ENCODE measurements at regions not wholly inside any gene's neighbourhood (a gene's known extent, or its start where the extent isn't known, plus 50 kb on each side); places are given as distances from the start of the nearest gene placed in this dataset.

DNA sequence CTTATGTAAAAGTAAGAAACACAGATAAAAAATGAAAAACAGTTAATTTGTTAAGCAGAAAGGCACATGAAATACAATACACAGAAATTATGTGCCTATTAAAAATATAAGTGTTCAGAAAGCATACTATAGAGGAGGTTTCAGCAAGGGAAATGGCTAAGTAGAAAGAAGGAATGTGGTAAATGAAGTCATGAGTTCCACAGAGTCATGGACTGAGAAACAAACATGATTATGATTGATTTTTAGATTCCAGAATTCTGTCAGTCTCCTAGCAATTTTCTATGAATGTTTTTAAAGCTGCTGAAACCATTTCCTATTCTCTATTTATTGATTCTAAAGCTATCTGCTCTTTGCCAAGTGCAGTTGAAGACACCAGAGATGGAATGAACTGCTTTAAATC is 1398.4 kb downstream of the ARAP2 start:
- no peak overlapping the region for H3K27ac Mint-ChIP-seq
- Histone ChIP-seq H3K4me1 (ENCODE audit: insufficient read depth, low read length) (no peaks in the 10 kb centered on the region), H3K36me3 (ENCODE audit: insufficient read depth, low read length) (no peaks in the 10 kb centered on the region), H3K4me3 (ENCODE audit: low read length) (no peak overlapping the region), H3K27me3 (ENCODE audit: control insufficient read depth in 1 of 2, insufficient read depth in 2 of 2, low read length in 2 of 2) (no peaks in the 10 kb centered on the region), H3K27ac (ENCODE audit: low read depth in 1 of 2, low read length in 2 of 2) (no peak overlapping the region), H3K9me3 (ENCODE audit: control insufficient read depth in 1 of 2, insufficient read depth in 1 of 2, low read length in 2 of 2) (no peaks in the 10 kb centered on the region)
- ChIA-PET POLR2A (no interaction called here), CTCF (no interaction called here)
- H3K27me3 Mint-ChIP-seq = no peaks in the 10 kb centered on the region
- DNase-seq = no peak
- TF ChIP-seq, protein P1, sequence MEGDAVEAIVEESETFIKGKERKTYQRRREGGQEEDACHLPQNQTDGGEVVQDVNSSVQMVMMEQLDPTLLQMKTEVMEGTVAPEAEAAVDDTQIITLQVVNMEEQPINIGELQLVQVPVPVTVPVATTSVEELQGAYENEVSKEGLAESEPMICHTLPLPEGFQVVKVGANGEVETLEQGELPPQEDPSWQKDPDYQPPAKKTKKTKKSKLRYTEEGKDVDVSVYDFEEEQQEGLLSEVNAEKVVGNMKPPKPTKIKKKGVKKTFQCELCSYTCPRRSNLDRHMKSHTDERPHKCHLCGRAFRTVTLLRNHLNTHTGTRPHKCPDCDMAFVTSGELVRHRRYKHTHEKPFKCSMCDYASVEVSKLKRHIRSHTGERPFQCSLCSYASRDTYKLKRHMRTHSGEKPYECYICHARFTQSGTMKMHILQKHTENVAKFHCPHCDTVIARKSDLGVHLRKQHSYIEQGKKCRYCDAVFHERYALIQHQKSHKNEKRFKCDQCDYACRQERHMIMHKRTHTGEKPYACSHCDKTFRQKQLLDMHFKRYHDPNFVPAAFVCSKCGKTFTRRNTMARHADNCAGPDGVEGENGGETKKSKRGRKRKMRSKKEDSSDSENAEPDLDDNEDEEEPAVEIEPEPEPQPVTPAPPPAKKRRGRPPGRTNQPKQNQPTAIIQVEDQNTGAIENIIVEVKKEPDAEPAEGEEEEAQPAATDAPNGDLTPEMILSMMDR (IDR thresholded peaks at IDR 0.05) = no peak
- no peak overlapping the region for H3K4me3 Mint-ChIP-seq
- intact Hi-C loops (cut with DNase I, micrococcal nuclease) = no loop called here
- H3K4me1 Mint-ChIP-seq (ENCODE audit: low read depth) = no peaks in the 10 kb centered on the region
- no peaks in the 10 kb centered on the region for H3K36me3 Mint-ChIP-seq (ENCODE audit: low read depth)
- peaks cover 6% of the 10 kb centered on the region for H3K9me3 Mint-ChIP-seq
- no peak for ATAC-seq (ENCODE audit: poor library complexity)

DNA sequence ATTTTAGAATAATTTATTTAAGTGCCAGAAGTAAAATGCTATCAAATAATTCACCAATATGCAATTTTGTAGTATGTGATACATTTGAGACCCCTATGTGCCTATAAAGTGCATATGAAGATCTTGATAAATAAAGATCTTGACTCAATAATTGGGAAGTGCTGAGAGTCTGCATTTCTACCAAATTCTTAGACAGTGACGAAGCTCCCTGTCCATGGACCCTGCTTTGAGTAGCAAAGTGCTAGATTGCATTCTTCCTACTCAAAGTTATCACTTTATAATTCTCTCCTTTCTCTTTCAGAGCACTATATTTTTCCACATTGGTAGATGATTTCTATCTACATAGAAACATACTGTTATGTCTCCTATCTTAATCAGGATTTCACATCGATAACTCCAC is 1393.9 kb downstream of the ARAP2 start:
- CTCF ChIA-PET = no interaction called here
- no peak overlapping the region for H3K27ac ChIP-seq (ENCODE audit: low read depth in 1 of 2, low read length in 2 of 2)
- Mint-ChIP-seq H3K36me3 (ENCODE audit: low read depth) (no peaks in the 10 kb centered on the region), H3K27me3 (no peaks in the 10 kb centered on the region), H3K4me3 (no peak overlapping the region), H3K27ac (no peak overlapping the region), H3K4me1 (ENCODE audit: low read depth) (no peaks in the 10 kb centered on the region), H3K9me3 (peaks cover 7% of the 10 kb centered on the region)
- POLR2A ChIA-PET = no interaction called here
- ATAC-seq (ENCODE audit: poor library complexity) (no peak), DNase-seq (no peak)
- peaks cover 0 to 5% of the 10 kb centered on the region in 2 experiments for H3K9me3 ChIP-seq (ENCODE audit: control insufficient read depth in 1 of 2, insufficient read depth in 1 of 2, low read length in 2 of 2)
- no peaks in the 10 kb centered on the region for H3K27me3 ChIP-seq (ENCODE audit: control insufficient read depth in 1 of 2, insufficient read depth in 2 of 2, low read length in 2 of 2)
- H3K36me3 ChIP-seq (ENCODE audit: insufficient read depth, low read length) = no peaks in the 10 kb centered on the region
- no peak overlapping the region for H3K4me3 ChIP-seq (ENCODE audit: low read length)
- no peaks in the 10 kb centered on the region for H3K4me1 ChIP-seq (ENCODE audit: insufficient read depth, low read length)
- intact Hi-C loops (cut with DNase I, micrococcal nuclease) = no loop called here
- TF ChIP-seq, protein P1 (IDR thresholded peaks at IDR 0.05) = no peak

DNA sequence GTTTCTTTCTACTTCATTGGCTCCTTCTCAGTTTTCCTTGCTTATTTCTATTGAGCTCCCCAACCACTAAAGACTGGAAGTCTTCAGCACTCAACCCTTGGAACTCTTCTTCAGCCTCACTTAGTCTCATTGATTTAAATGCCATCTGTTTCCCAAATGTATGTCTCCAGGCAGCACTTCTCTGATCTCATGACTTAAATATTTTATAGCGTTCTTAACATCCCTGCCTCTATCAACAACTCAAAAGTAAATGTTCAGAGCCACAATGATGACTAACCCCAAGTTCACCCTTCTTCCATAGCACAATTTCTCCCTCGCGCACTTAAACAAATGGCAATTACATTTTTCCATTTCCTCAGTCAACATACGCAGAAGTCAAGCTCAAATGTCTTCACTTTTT is 1393.3 kb downstream of the ARAP2 start:
- no peaks in the 10 kb centered on the region for H3K27me3 Mint-ChIP-seq
- Histone ChIP-seq H3K9me3 (ENCODE audit: control insufficient read depth in 1 of 2, insufficient read depth in 1 of 2, low read length in 2 of 2) (peaks cover 0 to 5% of the 10 kb centered on the region in 2 experiments), H3K27me3 (ENCODE audit: control insufficient read depth in 1 of 2, insufficient read depth in 2 of 2, low read length in 2 of 2) (no peaks in the 10 kb centered on the region), H3K27ac (ENCODE audit: low read depth in 1 of 2, low read length in 2 of 2) (no peak overlapping the region), H3K4me1 (ENCODE audit: insufficient read depth, low read length) (no peaks in the 10 kb centered on the region), H3K4me3 (ENCODE audit: low read length) (no peak overlapping the region), H3K36me3 (ENCODE audit: insufficient read depth, low read length) (no peaks in the 10 kb centered on the region)
- peaks cover 7% of the 10 kb centered on the region for H3K9me3 Mint-ChIP-seq
- TF ChIP-seq, protein P1 (IDR thresholded peaks at IDR 0.05) = no peak
- ChIA-PET POLR2A (no interaction called here), CTCF (no interaction called here)
- H3K4me3 Mint-ChIP-seq = no peak overlapping the region
- intact Hi-C loops (cut with DNase I, micrococcal nuclease) = no loop called here
- no peaks in the 10 kb centered on the region for H3K4me1 Mint-ChIP-seq (ENCODE audit: low read depth)
- no peak for ATAC-seq (ENCODE audit: poor library complexity)
- no peak overlapping the region for H3K27ac Mint-ChIP-seq
- H3K36me3 Mint-ChIP-seq (ENCODE audit: low read depth) = no peaks in the 10 kb centered on the region
- DNase-seq = no peak
